ENCODE measurements at regions not wholly inside any gene's neighbourhood (a gene's known extent, or its start where the extent isn't known, plus 50 kb on each side); places are given as distances from the start of the nearest gene placed in this dataset.

DNA sequence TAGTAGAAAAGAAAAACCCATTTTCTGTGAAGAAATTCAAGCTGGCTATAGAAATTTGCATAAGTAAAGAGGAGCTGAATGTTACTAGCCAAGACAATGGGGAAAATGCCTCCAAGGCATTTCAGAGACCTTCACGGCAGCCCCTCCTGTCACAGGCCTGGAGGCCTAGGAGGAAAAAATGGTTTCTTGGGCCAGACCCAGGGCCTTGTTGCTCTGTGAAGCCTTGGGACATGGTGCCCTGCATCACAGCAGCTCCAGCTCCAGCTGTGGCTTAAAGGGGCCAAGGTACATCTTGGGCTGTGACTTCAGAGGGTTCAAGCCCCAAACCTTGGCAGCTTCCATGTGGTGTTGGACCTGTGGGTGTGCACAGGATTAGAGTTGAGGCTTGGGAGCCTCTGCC lies 130.0 kb upstream of the DMRTA1 start:
- Histone ChIP-seq H2AK5ac (ENCODE audit: insufficient read length, low read length) (no peak overlapping the region), H3K27ac (ENCODE audit: insufficient read length, low read depth, low read length) (no peak overlapping the region), H4K91ac (ENCODE audit: insufficient read length, low read depth, low read length) (no peak overlapping the region), H3K14ac (ENCODE audit: insufficient read depth, low read length) (no peak overlapping the region), H3K27me3 (ENCODE audit: insufficient read depth, low read length) (no peaks in the 10 kb centered on the region), H2BK12ac (ENCODE audit: insufficient read length, low read depth, low read length) (no peak overlapping the region), H4K8ac (replicated peaks; ENCODE audit: insufficient read length, low read depth, low read length) (no peak overlapping the region), H3K4me1 (ENCODE audit: insufficient read depth, low read length) (no peaks in the 10 kb centered on the region), H2BK5ac (ENCODE audit: insufficient read length, low read length) (no peak overlapping the region), H2BK120ac (ENCODE audit: low read depth, low read length, poor library complexity, severe bottlenecking) (no peak overlapping the region), H3K4ac (ENCODE audit: low read depth, low read length) (no peak overlapping the region), H2BK15ac (ENCODE audit: low read depth, low read length) (no peak overlapping the region), H3T11ph (ENCODE audit: low read length) (no peak overlapping the region), H3K23ac (ENCODE audit: insufficient read length, low read depth, low read length) (no peak overlapping the region), H3K18ac (ENCODE audit: insufficient read length, low read depth, low read length) (no peak overlapping the region), H3K79me2 (ENCODE audit: insufficient read depth, low read length) (no peaks in the 10 kb centered on the region), H4K5ac (ENCODE audit: insufficient read length, low read depth, low read length) (no peak overlapping the region), H2AFZ (ENCODE audit: low read length) (no peak overlapping the region), H3K9me3 (ENCODE audit: control insufficient read depth, low read depth, low read length) (peaks cover 13% of the 10 kb centered on the region), H3K56ac (ENCODE audit: insufficient read length, low read depth, low read length) (no peak overlapping the region), H3K79me1 (ENCODE audit: insufficient read depth, low read depth, low read length, poor library complexity, severe bottlenecking) (no peaks in the 10 kb centered on the region), H3K9ac (ENCODE audit: extremely low read depth, insufficient read length, low read length) (no peak overlapping the region), H4K20me1 (ENCODE audit: control insufficient read depth, insufficient read depth, insufficient read length) (no peaks in the 10 kb centered on the region), H3K4me2 (ENCODE audit: insufficient read depth, insufficient read length, low read length) (no peak overlapping the region), H3K23me2 (ENCODE audit: insufficient read length, low read depth, low read length, poor library complexity, severe bottlenecking) (no peaks in the 10 kb centered on the region), H2BK20ac (ENCODE audit: low read depth, low read length, poor library complexity, severe bottlenecking) (no peak overlapping the region)
- no peaks in the 10 kb centered on the region for H3K4me1 Mint-ChIP-seq
- no CpG with 5 or more reads among the region's 1 CpG for WGBS (ENCODE audit: extremely low coverage, insufficient read length, low lambda C conversion rate)
- TF ChIP-seq, protein P1, sequence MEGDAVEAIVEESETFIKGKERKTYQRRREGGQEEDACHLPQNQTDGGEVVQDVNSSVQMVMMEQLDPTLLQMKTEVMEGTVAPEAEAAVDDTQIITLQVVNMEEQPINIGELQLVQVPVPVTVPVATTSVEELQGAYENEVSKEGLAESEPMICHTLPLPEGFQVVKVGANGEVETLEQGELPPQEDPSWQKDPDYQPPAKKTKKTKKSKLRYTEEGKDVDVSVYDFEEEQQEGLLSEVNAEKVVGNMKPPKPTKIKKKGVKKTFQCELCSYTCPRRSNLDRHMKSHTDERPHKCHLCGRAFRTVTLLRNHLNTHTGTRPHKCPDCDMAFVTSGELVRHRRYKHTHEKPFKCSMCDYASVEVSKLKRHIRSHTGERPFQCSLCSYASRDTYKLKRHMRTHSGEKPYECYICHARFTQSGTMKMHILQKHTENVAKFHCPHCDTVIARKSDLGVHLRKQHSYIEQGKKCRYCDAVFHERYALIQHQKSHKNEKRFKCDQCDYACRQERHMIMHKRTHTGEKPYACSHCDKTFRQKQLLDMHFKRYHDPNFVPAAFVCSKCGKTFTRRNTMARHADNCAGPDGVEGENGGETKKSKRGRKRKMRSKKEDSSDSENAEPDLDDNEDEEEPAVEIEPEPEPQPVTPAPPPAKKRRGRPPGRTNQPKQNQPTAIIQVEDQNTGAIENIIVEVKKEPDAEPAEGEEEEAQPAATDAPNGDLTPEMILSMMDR (conservative IDR thresholded peaks at IDR 0.05) = no peak
- peaks cover 11 to 32% (median 13%) of the 10 kb centered on the region in 3 experiments for H3K36me3 Mint-ChIP-seq (ENCODE audit: insufficient read depth in 1 of 3, low read depth in 3 of 3)
- H3K9me3 Mint-ChIP-seq = peaks cover 28 to 29% of the 10 kb centered on the region in 2 experiments
- H3K4me3 Mint-ChIP-seq = no peak overlapping the region
- H3K27me3 Mint-ChIP-seq (ENCODE audit: low read depth) = no peaks in the 10 kb centered on the region; the same call in 1 of the 2 replicates
- no peak for DNase-seq
- H3K27ac Mint-ChIP-seq = no peak overlapping the region

Measured in H9 (cell line).